H1 (cell line): ENCODE measurements at regions not wholly inside any gene's neighbourhood (a gene's known extent, or its start where the extent isn't known, plus 50 kb on each side); places are given as distances from the start of the nearest gene placed in this dataset.

Experiments used
- CTCF ChIA-PET: fragments of 300-600 bp; sonication (Branson Sonifier 250); formaldehyde crosslinking; loops from one replicate; lab custom pipeline; 2021; ENCODE audit not compliant: partially characterized antibody; lab: Charles Lee
- POLR2A ChIA-PET: fragments of 300-600 bp; sonication (Branson Sonifier 250); formaldehyde crosslinking; loops from one replicate; lab custom pipeline; 2021; ENCODE audit warnings: inconsistent platforms; ENCODE audit not compliant: partially characterized antibody; lab: Charles Lee
- DNase-seq, 2 experiments: peaks; one replicate each; pipeline versions ENCODE4 v3.0.0 to v3.0.0-alpha.2; 2010 to 2022; ENCODE audit warnings: low spot score in 2 of 2, low read depth in 1 of 2, mixed read lengths in 1 of 2
- FAIRE-seq: peaks from 2 replicates; lab custom pipeline; 2011; peaks lifted over from hg19 to GRCh38; lab: Jason Lieb, UNC
- H2AFZ ChIP-seq: 2 replicates; pipeline ENCODE4 v1.8.1; 2012; ENCODE audit warnings: low read length, inconsistent platforms
- H2AK5ac ChIP-seq: 2 replicates; pipeline ENCODE4 v1.6.1; 2013; ENCODE audit warnings: low read depth, low read length
- H2BK120ac ChIP-seq: replicated peaks from 2 replicates; pipeline ENCODE3; 2013; ENCODE audit warnings: low read depth, low read length, inconsistent platforms
- H2BK12ac ChIP-seq: 2 replicates; pipeline ENCODE4 v1.6.1; 2013; ENCODE audit warnings: low read depth, low read length
- H2BK15ac ChIP-seq: 2 replicates; pipeline ENCODE4 v1.6.1; 2013; ENCODE audit warnings: low read length
- H2BK20ac ChIP-seq: 2 replicates; pipeline ENCODE4 v1.6.1; 2013; ENCODE audit warnings: low read length
- H2BK5ac ChIP-seq: 2 replicates; pipeline ENCODE4 v1.6.1; 2013; ENCODE audit warnings: low read depth, low read length
- H3K14ac ChIP-seq: 2 replicates; pipeline ENCODE4 v1.6.1; 2013; ENCODE audit warnings: inconsistent platforms; ENCODE audit not compliant: insufficient read length
- H3K18ac ChIP-seq: 2 replicates; pipeline ENCODE4 v1.6.1; 2013; ENCODE audit warnings: low read length; ENCODE audit errors: extremely low read depth
- H3K23ac ChIP-seq: 2 replicates; pipeline ENCODE4 v1.6.1; 2013; ENCODE audit warnings: inconsistent platforms; ENCODE audit not compliant: insufficient read length
- H3K23me2 ChIP-seq: 2 replicates; pipeline ENCODE4 v1.6.1; 2013; ENCODE audit warnings: low read depth, low read length
- H3K27ac ChIP-seq: 2 replicates; pipeline ENCODE4 v1.6.1; 2011; ENCODE audit warnings: low read depth, low read length, inconsistent platforms
- H3K27me3 ChIP-seq, 4 experiments: replicated peaks in 1 of 4; 1 replicate in 1 of 4; 2 replicates in 3 of 4; pipeline versions ENCODE4 v1.6.1 to v1.8.1; 2011 to 2013; ENCODE audit warnings: low read length in 3 of 4, mild to moderate bottlenecking in 3 of 4, inconsistent platforms in 2 of 4, mixed read lengths in 2 of 4, moderate library complexity in 1 of 4; ENCODE audit not compliant: control insufficient read depth in 3 of 4, insufficient read depth in 3 of 4; ENCODE audit errors: extremely low read depth in 1 of 4
- H3K36me3 ChIP-seq, 4 experiments: 2 replicates each; pipeline versions ENCODE4 v1.6.1 to v1.8.1; 2011 to 2013; ENCODE audit warnings: mild to moderate bottlenecking in 4 of 4, low read length in 3 of 4, moderate library complexity in 2 of 4, control low read depth in 1 of 4, inconsistent platforms in 1 of 4; ENCODE audit not compliant: insufficient read depth in 4 of 4, control insufficient read depth in 2 of 4
- H3K4ac ChIP-seq: replicated peaks from 2 replicates; pipeline ENCODE3; 2013; ENCODE audit warnings: low read length, low read depth, mixed read lengths, inconsistent platforms; ENCODE audit not compliant: insufficient read length
- H3K4me1 ChIP-seq, 4 experiments: replicated peaks in 1 of 4; 1 replicate in 1 of 4; 2 replicates in 3 of 4; pipeline versions ENCODE4 v1.6.1 to v1.8.1; 2011 to 2013; ENCODE audit warnings: low read length in 3 of 4, inconsistent platforms in 2 of 4, mixed read lengths in 1 of 4; ENCODE audit not compliant: insufficient read depth in 4 of 4, control insufficient read depth in 3 of 4
- H3K4me2 ChIP-seq, 2 experiments: 2 replicates each; pipeline versions ENCODE4 v1.6.1 to v1.8.1; 2011 to 2013; ENCODE audit warnings: low read depth in 2 of 2, low read length in 2 of 2, control low read depth in 1 of 2, inconsistent platforms in 1 of 2, mild to moderate bottlenecking in 1 of 2; ENCODE audit not compliant: insufficient read depth in 1 of 2
- H3K4me3 ChIP-seq, 4 experiments: fragments of 200-600, 300-600 bp in 1 of 4; sonication (generic), shearing (Covaris generic), sonication (Bioruptor Twin) in 1 of 4; 2 replicates each; pipeline versions ENCODE4 v1.5.1 to v1.8.1; 2011 to 2016; ENCODE audit warnings: low read length in 4 of 4, low read depth in 3 of 4, control low read depth in 2 of 4, inconsistent platforms in 2 of 4, mild to moderate bottlenecking in 2 of 4, mixed read lengths in 1 of 4, moderate library complexity in 1 of 4; ENCODE audit not compliant: insufficient read depth in 2 of 4; ENCODE audit errors: extremely low read depth in 1 of 4
- H3K56ac ChIP-seq: replicated peaks from 2 replicates; pipeline ENCODE3; 2013; ENCODE audit warnings: low read depth, mild to moderate bottlenecking, mixed read lengths, low read length, inconsistent platforms; ENCODE audit not compliant: insufficient read length
- H3K79me1 ChIP-seq: 2 replicates; pipeline ENCODE4 v1.6.1; 2013; ENCODE audit warnings: low read depth, low read length, control low read depth
- H3K79me2 ChIP-seq, 2 experiments: 2 replicates each; pipeline versions ENCODE4 v1.6.1 to v1.8.1; 2012 to 2013; ENCODE audit warnings: low read length in 2 of 2, mild to moderate bottlenecking in 2 of 2, inconsistent platforms in 1 of 2; ENCODE audit not compliant: insufficient read depth in 2 of 2, control insufficient read depth in 1 of 2
- H3K9ac ChIP-seq, 4 experiments: replicated peaks in 1 of 4; 1 replicate in 1 of 4; 2 replicates in 3 of 4; pipeline versions ENCODE4 v1.6.1 to v1.8.1; 2011 to 2013; ENCODE audit warnings: low read depth in 3 of 4, low read length in 3 of 4, control low read depth in 2 of 4, mild to moderate bottlenecking in 2 of 4, moderate library complexity in 2 of 4, inconsistent platforms in 1 of 4; ENCODE audit errors: extremely low read depth in 1 of 4
- H3K9me3 ChIP-seq, 2 experiments: 2 replicates each; pipeline versions ENCODE4 v1.6.1 to v1.8.1; 2012 to 2013; ENCODE audit warnings: mild to moderate bottlenecking in 2 of 2, moderate library complexity in 2 of 2, control low read depth in 1 of 2, inconsistent platforms in 1 of 2, low read depth in 1 of 2, low read length in 1 of 2, mixed read lengths in 1 of 2; ENCODE audit not compliant: insufficient read depth in 2 of 2
- H4K20me1 ChIP-seq, 2 experiments: replicated peaks in 1 of 2; 2 replicates each; pipeline versions ENCODE3 to v1.8.1; 2011 to 2013; ENCODE audit warnings: inconsistent platforms in 2 of 2, low read length in 2 of 2, mild to moderate bottlenecking in 1 of 2; ENCODE audit not compliant: insufficient read depth in 2 of 2, control insufficient read depth in 1 of 2
- H4K5ac ChIP-seq: 2 replicates; pipeline ENCODE4 v1.6.1; 2013; ENCODE audit warnings: low read length, low read depth, mixed read lengths, inconsistent platforms; ENCODE audit not compliant: insufficient read length
- H4K8ac ChIP-seq: 2 replicates; pipeline ENCODE4 v1.8.0; 2013; ENCODE audit warnings: mild to moderate bottlenecking, moderate library complexity, low read length, inconsistent platforms; ENCODE audit not compliant: insufficient read depth; ENCODE audit errors: extremely low read depth
- H4K91ac ChIP-seq: replicated peaks from 2 replicates; pipeline ENCODE3; 2013; ENCODE audit warnings: low read length, mixed read lengths, inconsistent platforms; ENCODE audit not compliant: insufficient read length
- ASH2L ChIP-seq: fragments of 200-600, 300-600 bp; sonication (generic); IDR thresholded peaks from one replicate; pipeline ENCODE4 v1.7.1; 2017; ENCODE audit warnings: low read length
- ATF2 ChIP-seq: IDR thresholded peaks from 2 replicates; pipeline ENCODE4 v1.6.1; 2012; ENCODE audit warnings: low read length, inconsistent platforms
- BCL11A ChIP-seq, 2 experiments: IDR thresholded peaks; one replicate each; pipeline ENCODE4 v1.6.1; 2011; ENCODE audit warnings: low read depth in 2 of 2, low read length in 2 of 2, mild to moderate bottlenecking in 2 of 2
- CBX5 ChIP-seq: fragments of 300-800, 300-1000 bp; sonication (generic); IDR thresholded peaks from 2 replicates; pipeline ENCODE4 v1.7.1; 2016; ENCODE audit warnings: antibody characterized with exemption, low read length, low read depth
- CTBP2 ChIP-seq: IDR thresholded peaks from 2 replicates; pipeline ENCODE4 v1.7.0; 2011; ENCODE audit warnings: borderline replicate concordance, mild to moderate bottlenecking, moderate library complexity, mixed read lengths, low read length; ENCODE audit not compliant: insufficient read depth, insufficient read length
- MAFK ChIP-seq: IDR thresholded peaks from 2 replicates; pipeline ENCODE4 v1.6.1; 2012; ENCODE audit warnings: low read depth, mild to moderate bottlenecking, improper control_type of control experiment, low read length
- PHF8 ChIP-seq: fragments of 200-600 bp; sonication (generic); conservative IDR thresholded peaks from 2 replicates; pipeline ENCODE4 v1.7.1; 2012; ENCODE audit warnings: low read depth, mild to moderate bottlenecking, inconsistent platforms, low read length, moderate library complexity
- RFX5 ChIP-seq: IDR thresholded peaks from 2 replicates; pipeline ENCODE4 v1.6.1; 2011; ENCODE audit warnings: low read depth, low read length, improper control_type of control experiment, borderline replicate concordance
- SAP30 ChIP-seq: fragments of 300-600 bp; sonication (generic); IDR thresholded peaks from 2 replicates; pipeline ENCODE4 v1.7.1; 2012; ENCODE audit warnings: low read length, moderate library complexity, mild to moderate bottlenecking, inconsistent platforms; ENCODE audit not compliant: insufficient read depth, insufficient replicate concordance
- SIRT6 ChIP-seq: IDR thresholded peaks from one replicate; pipeline ENCODE4 v1.7.1; 2012; ENCODE audit warnings: low read length, inconsistent platforms
- SRF ChIP-seq: IDR thresholded peaks from 2 replicates; pipeline ENCODE4 v1.6.1; 2011; ENCODE audit warnings: mild to moderate bottlenecking, low read depth, low read length, moderate library complexity
- SUZ12 ChIP-seq: fragments of 200-600 bp; sonication (generic); IDR thresholded peaks from 2 replicates; pipeline ENCODE4 v1.6.1; 2012; ENCODE audit warnings: mild to moderate bottlenecking, inconsistent platforms, low read length, moderate library complexity, mixed read lengths
- TCF12 ChIP-seq: IDR thresholded peaks from 2 replicates; pipeline ENCODE4 v1.6.1; 2011; ENCODE audit warnings: low read depth, mild to moderate bottlenecking, low read length
- WGBS, 2 experiments: shearing (Covaris generic) in 1 of 2; methylation state at CpG; one replicate each; pipeline versions ENCODE4 v1.1.6 to v1.1.7; 2013 to 2015; ENCODE audit warnings: low lambda C conversion rate in 2 of 2, mixed read lengths in 2 of 2, inconsistent platforms in 1 of 2, low coverage in 1 of 2, missing lambda C conversion rate in 1 of 2; ENCODE audit not compliant: insufficient replicate concordance in 2 of 2, insufficient coverage in 1 of 2, insufficient read length in 1 of 2; ENCODE audit errors: extremely low coverage in 1 of 2, missing lambda C conversion rate in 1 of 2; 5-methylcytosine and 5-hydroxymethylcytosine counted together

- no peak overlapping the region for H3K27ac ChIP-seq
- no peak overlapping the region for H2AFZ ChIP-seq
- H3K56ac ChIP-seq, result no peak overlapping the region
- DNase-seq (no peak), FAIRE-seq (no peak)
- ChIA-PET POLR2A (no interaction called here), CTCF (interaction anchor here (0.9 kb wide), 1 partner anchor 18 kb away, joined by 3 read pairs; no protein-coding TSS in a partner anchor)
- no peaks in the 10 kb centered on the region for H3K27me3 ChIP-seq
- H3K14ac ChIP-seq, result no peak overlapping the region
- H2BK15ac ChIP-seq, result no peak overlapping the region
- no peak overlapping the region for H3K23ac ChIP-seq
- H3K9ac ChIP-seq, result no peak overlapping the region
- no peaks in the 10 kb centered on the region for H4K20me1 ChIP-seq
- H3K36me3 ChIP-seq, result no peaks in the 10 kb centered on the region
- H3K23me2 ChIP-seq, result no peaks in the 10 kb centered on the region
- no peaks in the 10 kb centered on the region for H3K4me1 ChIP-seq
- 95% methylated on average over 2 of the region's 2 CpGs; no CpG with 5 or more reads in 1 of the 2 experiments for WGBS, 2 experiments
- no peak overlapping the region for H4K8ac ChIP-seq
- H3K4me2 ChIP-seq, result no peak overlapping the region
- H2BK120ac ChIP-seq, result no peak overlapping the region
- H3K4ac ChIP-seq, result no peak overlapping the region
- H4K91ac ChIP-seq, result no peak overlapping the region
- no peak overlapping the region for H3K18ac ChIP-seq
- no peaks in the 10 kb centered on the region for H3K9me3 ChIP-seq
- no peaks in the 10 kb centered on the region for H3K79me2 ChIP-seq
- H2BK12ac ChIP-seq, result no peak overlapping the region
- H3K79me1 ChIP-seq, result no peaks in the 10 kb centered on the region
- H3K4me3 ChIP-seq, result no peak overlapping the region
- H2BK20ac ChIP-seq, result no peak overlapping the region
- no peak overlapping the region for H2BK5ac ChIP-seq
- H4K5ac ChIP-seq, result no peak overlapping the region
- no peak overlapping the region for H2AK5ac ChIP-seq
- TF ChIP-seq SUZ12, result no peak
- TF ChIP-seq SRF, result no peak
- TF ChIP-seq BCL11A (IDR thresholded peaks at IDR 0.05; ENCODE audit: low read depth in 2 of 2, low read length in 2 of 2), result no peak
- no peak for TF ChIP-seq ATF2
- TF ChIP-seq SAP30, result no peak
- no peak for TF ChIP-seq SIRT6
- no peak for TF ChIP-seq MAFK
- TF ChIP-seq ASH2L, result no peak
- no peak for TF ChIP-seq TCF12
- TF ChIP-seq PHF8, result no peak
- TF ChIP-seq CBX5, result no peak
- no peak for TF ChIP-seq CTBP2
- TF ChIP-seq RFX5, result no peak
These were observed 388.3 kb downstream of the BMP2 start for GRCh38 chr20:7155794-7156193.
